Fibroblast of the aortic adventitia (primary cell): ENCODE measurements at regions not wholly inside any gene's neighbourhood (a gene's known extent, or its start where the extent isn't known, plus 50 kb on each side); places are given as distances from the start of the nearest gene placed in this dataset.

Experiments used
- DNase-seq: peaks from one replicate; pipeline ENCODE4 v3.0.0-alpha.2; 2010; ENCODE audit warnings: low read depth
- H3K4me3 ChIP-seq: 2 replicates; pipeline ENCODE4 v1.5.1; 2011; ENCODE audit warnings: low read depth, mild to moderate bottlenecking, control low read depth, low read length, moderate library complexity
- TF ChIP-seq, protein P1 (sequence below): IDR thresholded peaks from 2 replicates; pipeline ENCODE4 v1.5.1; 2011; ENCODE audit warnings: mild to moderate bottlenecking, low read length, control low read depth, inconsistent platforms; ENCODE audit not compliant: insufficient read depth

DNA sequence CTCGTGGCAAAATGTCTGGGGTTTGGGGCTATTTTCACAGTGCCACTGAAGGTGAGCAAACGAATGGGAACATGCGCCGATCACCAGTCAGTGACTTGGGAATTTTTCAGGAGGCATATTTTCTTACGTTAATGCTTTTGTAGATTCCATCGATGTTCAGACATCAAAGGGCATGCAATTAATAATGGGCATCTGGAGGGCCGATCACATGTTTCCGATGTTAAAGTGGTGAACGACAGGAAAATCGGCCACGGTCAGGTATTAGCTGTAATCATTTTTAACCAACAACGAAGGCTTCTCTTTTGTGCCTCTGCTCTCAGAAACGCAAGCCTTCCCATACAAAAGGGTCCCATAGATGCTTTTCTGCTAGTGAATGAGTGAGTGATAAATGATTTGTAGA lies 155.0 kb upstream of the PITX1 start:
- DNase-seq: no peak
- H3K4me3 ChIP-seq: no peak overlapping the region
- TF ChIP-seq, protein P1, sequence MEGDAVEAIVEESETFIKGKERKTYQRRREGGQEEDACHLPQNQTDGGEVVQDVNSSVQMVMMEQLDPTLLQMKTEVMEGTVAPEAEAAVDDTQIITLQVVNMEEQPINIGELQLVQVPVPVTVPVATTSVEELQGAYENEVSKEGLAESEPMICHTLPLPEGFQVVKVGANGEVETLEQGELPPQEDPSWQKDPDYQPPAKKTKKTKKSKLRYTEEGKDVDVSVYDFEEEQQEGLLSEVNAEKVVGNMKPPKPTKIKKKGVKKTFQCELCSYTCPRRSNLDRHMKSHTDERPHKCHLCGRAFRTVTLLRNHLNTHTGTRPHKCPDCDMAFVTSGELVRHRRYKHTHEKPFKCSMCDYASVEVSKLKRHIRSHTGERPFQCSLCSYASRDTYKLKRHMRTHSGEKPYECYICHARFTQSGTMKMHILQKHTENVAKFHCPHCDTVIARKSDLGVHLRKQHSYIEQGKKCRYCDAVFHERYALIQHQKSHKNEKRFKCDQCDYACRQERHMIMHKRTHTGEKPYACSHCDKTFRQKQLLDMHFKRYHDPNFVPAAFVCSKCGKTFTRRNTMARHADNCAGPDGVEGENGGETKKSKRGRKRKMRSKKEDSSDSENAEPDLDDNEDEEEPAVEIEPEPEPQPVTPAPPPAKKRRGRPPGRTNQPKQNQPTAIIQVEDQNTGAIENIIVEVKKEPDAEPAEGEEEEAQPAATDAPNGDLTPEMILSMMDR: no peak

- DNase-seq: no peak
- TF ChIP-seq, protein P1: no peak
- H3K4me3 ChIP-seq: no peak overlapping the region
These were observed 154.3 kb upstream of the PITX1 start for GRCh38 chr5:135188233-135188914.

DNA sequence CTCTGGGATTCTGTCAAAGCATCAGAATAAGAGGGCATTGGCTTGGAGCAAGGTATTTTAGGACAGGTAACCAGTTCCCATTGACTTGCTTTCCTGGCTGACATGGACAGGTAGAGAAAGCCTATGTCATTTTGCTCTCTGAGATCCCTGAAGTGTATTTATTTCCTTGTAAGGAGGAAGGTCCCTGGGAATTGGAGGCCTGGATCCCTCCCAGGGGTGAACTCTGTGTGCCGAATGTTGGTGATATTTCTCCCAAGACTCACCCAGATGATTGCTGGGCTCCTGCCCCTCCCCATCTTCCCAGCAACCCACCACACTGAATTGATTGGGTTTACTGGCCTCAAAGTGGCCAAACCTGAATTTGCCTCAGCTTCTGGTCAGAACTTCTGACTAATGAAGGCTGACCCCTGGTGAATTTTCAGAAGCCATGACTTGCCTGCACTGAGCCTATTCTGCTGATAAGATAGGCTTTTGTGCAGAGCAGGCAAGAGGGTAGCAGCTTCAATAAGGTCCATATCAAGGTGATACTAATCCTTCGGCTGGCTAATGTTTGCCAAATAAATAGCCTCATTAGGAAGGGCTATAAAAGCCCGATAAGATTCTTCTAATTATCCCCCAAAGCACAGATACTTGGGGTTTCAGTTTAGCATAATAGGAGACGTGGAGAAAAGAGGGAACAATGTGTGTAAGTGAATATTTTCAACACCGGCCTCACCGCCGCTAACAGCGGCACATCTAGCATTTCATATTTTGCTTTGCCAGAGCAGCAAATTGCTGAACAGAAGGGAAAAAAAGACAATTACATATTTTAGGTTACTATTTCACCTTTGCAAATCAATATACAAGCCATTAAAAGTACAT lies 152.9 kb upstream of the PITX1 start:
- H3K4me3 ChIP-seq: no peak overlapping the region
- DNase-seq: no peak
- TF ChIP-seq, protein P1: no peak

DNA sequence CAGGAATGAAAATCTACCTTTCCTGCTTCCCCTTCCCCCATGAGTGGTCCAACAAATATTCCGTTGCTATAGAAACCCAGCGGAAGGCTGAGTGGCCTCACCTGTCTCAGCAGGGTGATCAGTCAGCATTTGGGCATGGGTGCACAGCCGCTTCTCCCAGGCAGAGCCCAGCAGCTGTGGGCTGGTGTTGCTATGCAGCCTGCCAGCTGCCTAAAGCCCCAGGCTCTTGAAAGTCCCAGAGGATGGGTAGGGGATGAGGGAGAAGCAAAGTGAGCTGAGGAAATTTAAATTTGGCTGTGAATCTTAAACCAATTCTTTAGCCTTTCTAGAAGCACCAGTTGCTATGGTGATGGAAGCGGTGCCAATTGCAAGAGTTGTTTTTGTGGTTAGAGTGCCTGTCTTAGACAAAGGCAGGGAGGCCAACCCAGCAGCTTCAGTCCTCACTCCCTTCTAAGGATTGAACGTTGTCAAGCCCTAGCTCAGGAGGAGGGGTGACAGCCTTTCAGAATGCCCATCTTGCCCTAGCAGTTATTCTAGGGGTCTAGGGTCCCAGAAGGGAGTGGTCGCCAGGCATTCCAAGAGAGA lies 151.5 kb upstream of the PITX1 start:
- TF ChIP-seq, protein P1: no peak
- H3K4me3 ChIP-seq: no peak overlapping the region
- peak; percentile 81 for DNase-seq

DNA sequence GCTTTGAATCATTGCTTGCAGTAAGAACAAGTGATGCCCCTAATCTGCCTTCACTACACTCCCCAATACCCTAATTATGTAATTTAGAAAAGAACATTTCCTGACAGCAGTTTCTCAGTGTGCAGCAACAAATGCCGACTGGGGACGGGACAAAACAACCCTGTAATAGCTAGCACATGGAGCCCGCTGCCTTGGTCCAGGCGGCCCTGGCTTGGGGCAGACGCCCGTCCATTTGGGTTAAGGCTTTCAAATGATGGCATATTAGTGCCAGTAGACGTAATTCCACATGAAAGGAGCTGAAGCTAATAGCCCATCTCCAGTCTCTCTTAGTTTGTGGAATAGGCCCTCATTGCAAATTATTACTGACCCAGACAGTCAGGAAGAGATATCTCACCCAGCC lies 150.6 kb upstream of the PITX1 start:
- TF ChIP-seq, protein P1: no peak
- DNase-seq: no peak
- H3K4me3 ChIP-seq: no peak overlapping the region

- H3K4me3 ChIP-seq: no peak overlapping the region
- TF ChIP-seq, protein P1: no peak
- no peak for DNase-seq
These were observed 149.4 kb upstream of the PITX1 start for GRCh38 chr5:135183464-135183863.
